HG02642 (cell line): ENCODE measurements at regions not wholly inside any gene's neighbourhood (a gene's known extent, or its start where the extent isn't known, plus 50 kb on each side); places are given as distances from the start of the nearest gene placed in this dataset.

Experiments
- ATAC-seq: cut with Tn5 transposase; IDR thresholded peaks from one replicate; pipeline ENCODE4 v1.9.1; 2021; ENCODE audit warnings: mild to moderate bottlenecking; ENCODE audit not compliant: unreplicated experiment, poor library complexity

DNA sequence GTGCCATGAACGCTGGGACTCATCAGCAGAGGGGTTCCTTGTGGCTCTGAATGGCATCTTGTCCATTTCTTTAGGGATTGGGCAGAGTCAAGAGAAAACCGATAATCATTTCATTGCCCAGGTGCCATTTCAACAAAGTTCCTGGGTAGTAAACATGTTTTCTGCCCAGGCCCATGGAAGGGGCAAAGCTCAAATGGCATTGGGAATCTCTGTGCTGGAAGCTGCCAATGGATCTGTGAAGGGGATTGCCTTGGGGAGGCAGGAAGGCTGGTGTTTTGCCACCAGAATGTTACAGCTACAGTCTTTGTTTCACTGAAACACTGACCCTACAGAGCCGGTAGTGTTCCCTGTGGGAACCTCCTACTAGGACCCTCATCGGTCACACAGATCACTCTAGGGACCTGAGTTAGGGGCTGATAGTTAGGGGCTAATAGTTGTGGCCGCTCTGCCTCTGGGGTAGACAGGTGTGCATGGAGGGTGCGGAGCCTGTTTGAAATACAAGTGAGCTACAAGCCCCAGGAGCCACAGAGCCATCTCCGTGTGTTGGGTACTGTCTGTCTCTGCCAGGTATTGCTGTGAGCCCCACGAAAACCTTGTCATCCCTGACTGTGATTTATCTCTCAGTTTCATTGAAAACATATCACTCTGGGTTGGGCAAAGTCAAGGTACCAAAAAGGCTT, 224.4 kb upstream of the COPS8 start:
- no peak for ATAC-seq

DNA sequence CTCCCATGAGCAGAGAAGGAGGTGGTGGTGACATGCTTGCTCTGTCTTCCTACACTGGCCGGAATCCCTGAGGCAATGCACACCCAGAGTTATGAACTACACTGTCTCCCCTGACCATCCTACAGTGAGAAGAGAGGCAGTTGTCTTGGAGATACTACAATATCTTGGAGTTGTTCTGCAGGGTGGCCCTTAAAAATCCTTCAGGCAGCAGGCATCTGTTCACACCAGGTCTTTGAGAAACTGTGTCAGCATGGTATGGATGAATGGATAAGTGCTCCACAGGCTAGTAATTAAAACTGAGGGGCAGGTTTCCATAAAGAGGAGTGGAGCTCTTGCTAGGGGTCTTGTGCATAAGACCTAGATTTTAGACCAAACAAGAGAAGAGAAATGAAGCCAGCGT, 223.7 kb upstream of the COPS8 start:
- ATAC-seq: no peak

DNA sequence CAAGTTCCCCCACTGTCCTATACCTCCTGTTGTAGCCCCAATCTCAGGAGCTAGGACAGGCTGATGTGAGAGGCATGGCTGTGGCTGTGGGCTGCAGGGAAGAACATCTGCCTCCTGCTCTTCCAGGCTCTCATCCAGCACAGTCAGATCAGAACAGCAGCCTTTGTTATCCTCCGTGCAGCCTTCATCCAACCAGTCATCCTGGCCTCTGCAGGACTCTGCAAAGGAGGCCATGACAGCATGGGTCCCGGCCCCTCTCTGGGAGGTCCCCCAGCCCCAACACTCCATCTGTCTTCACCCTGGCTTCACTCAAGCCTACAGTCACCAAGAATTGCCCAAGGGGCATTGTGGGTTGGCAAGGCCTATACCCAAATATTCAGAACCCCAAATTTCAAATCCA, 223.2 kb upstream of the COPS8 start:
- no peak for ATAC-seq

DNA sequence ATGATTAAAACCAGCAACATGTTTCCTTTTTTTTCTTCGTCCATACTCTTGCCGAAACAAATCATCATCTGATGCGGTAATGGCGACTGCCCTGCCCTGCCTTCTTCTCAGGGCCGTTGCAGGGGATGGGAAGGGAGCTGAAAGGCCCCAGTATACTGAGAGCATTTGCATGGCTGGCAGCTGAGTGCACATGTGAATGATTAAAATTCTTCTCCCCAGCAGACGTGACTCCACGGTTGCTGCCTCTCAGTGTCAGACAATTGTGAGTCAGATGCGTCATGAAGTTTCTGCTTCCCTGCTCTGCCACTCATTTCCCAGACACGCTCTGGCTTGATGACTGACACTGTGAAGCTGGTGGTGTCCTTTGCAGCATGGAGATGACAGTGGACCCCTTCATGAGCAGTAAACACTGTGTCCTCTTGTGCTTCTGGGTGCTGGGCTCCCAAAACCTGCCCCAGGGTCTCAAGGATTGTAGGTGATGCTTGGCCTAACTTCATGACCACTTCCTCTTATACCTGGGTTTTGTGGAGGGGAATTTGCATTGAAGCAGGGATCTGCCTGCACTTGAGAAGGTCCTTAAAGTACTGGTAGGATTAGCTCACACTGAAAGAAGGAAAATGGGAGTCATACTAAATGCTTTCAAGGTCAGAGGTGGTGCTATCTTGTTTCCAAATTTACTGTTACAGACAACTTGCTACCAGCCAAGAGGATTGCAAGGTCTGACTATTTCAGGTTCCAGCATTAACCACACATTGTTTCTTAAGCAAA, 222.5 kb upstream of the COPS8 start:
- ATAC-seq: peak; percentile 79

DNA sequence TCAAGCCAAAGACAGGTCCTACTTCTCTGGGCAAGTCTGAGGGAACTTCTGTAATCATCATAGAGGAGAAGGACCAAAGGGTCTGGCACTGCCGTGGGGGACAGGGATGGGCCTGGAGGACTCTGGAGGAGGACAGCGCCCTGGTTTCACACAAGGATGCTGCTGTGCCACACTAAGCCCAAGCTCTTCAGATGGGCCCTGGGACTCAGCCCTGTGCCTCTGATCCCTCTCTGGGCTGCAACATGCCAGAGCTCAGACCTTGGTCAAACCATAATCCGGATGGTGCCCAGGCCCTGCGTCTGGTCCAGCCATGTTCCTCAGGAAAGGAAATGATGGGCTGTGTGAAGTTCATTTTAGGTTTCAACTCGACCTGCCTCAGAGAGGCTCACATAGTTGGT, 222.0 kb upstream of the COPS8 start:
- no peak for ATAC-seq

DNA sequence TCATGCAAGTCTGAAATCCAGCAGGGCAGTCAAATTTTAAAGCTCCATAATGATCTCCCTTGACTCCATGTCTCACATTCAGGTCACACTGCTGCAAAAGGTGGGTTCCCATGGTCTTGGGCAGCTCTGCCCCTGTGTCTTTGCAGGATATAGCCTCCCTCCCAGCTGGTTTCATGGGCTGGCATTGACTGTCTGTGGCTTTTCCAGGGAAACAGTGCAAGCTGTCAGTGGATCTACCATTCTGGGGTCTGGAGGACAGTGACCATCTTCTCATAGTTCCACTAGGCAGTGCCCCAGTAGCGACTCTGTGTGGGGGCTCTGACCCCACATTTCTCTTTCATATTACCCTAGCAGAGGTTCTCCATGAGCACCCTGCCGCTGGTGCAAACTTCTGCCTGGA, 220.6 kb upstream of the COPS8 start:
- ATAC-seq: no peak

DNA sequence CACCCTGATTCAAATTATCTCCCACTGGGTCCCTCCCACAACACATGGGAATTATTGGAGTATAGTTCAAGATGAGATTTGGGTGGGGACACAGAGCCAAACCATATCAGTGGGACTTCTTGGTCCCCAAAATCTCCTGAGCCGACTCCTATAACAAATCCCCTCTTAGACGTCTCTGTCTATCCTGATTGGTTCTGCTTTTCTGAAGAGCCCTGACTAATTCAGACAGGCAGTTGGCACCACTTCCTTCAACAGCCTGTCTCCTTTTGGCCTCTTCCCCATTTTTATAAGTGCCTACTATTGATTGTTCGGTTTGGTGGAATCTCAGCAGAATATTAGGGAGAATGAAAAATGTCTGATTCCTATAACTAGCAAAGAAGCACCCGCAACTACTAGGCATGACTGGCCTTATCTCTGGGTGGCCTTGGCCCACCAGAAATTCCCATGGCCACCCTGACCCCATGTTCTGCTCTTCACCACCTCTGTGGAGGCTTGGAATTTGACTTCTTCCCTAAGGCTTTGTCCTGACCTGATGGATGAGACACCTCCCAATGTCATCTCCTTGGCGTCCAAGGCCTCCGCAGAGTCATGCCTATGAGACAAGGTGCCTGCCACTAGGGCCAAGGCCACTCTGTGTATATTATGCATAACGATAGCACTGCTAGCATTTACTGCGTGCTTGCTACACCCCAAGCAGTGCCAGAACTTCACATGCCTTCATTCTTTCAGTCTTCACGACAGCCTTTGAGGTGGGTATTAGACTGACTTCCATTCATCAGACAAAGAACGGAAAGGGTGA, 218.9 kb upstream of the COPS8 start:
- no peak for ATAC-seq

DNA sequence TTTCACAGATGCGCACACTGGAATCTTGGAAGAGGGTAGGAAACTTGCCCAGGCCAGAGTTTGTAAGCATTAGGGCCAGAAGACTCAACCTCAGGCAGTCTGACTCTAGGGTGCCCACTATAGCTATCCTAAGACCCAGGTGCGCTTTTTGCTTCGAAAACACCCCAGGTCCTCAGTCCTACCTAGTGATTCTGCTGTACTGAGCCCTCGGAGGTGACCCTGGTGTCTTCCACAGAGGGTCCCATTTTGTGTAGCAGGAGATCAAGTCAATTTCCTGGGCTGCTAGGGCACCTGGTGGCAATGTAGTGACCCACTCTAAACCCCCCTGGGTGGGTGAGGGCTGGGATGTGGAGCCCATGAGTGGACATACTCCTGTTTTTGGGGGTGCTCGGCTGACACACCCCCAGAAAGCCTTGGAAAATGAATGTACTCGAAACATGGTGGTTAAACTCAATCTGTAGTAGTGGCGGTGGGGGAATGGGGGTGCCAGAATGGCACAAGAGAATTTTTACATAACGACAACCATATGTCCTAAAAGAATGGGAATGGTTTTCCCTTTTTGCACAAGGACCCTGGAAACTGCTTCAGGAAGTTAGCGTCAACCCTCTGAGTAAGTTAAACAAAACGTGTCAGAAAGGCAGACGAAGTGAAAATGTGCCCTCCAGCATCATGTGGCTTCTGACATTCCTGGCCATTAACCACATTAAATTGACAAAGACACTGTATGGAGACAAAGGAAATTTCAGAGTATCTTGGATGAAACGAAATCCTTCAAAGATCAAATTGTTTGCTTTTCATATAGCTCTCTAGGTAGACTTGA, 218.0 kb upstream of the COPS8 start:
- ATAC-seq: no peak

DNA sequence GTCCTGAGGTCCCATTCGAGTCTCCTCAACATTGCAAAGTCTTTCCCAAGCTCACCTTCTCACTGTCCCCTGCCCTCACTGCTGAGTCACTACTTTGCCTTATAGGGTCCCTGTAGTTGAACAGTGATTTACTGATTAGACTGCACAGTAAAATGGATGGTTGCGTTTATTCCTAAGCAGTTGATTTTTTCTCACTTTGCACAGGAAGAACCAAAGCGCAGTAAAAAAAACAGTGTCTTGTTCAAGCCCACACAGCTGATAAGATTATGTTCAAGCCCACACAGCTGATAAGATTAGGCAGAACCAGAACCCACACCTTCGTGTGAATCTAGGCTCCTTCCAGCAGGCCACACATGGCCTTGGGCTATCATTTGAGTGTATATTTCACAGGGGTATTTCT, 215.3 kb upstream of the COPS8 start:
- ATAC-seq: no peak

DNA sequence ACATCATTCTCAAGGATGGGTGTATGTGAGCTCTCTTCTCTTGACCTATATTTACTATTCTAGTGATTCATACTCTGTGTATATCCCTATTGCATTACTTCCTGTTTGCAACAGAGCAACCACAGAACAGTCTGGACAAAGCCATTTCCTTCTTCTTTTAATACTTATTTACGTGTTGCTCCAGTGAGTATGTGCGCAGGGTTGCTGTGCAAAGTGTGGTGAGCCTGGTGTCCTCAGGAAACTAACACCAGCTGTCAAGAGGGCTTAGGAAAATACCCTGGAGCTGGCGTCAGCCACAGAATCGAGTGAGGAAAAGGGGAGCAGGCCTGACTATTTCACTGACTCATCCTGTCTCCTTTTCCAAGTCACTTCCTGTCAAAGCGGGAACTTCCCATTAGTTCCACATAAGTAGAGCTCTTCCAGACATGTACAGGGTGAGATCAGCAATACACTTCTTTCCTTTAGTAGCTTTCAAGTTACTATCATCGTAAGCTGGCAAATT, 214.1 kb upstream of the COPS8 start:
- ATAC-seq: no peak

DNA sequence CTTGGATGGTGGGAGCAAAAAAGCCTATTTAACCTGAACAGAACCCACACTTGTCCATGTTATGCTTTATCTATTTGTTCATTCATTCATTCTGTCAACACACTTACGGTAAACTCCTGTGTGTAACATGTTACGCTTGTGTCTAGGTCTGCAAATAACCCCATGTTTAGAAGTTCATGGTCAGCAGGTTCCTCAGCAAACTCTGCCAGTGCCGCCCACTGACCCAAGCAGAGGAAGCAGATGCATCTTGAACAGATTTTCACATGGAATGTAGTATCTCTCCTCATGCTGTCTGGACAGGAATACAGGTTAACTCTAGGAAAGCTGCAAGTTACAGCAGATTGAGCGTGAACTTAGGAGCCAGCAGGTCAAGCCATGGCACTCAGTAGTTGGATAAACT, 213.7 kb upstream of the COPS8 start:
- ATAC-seq: no peak

DNA sequence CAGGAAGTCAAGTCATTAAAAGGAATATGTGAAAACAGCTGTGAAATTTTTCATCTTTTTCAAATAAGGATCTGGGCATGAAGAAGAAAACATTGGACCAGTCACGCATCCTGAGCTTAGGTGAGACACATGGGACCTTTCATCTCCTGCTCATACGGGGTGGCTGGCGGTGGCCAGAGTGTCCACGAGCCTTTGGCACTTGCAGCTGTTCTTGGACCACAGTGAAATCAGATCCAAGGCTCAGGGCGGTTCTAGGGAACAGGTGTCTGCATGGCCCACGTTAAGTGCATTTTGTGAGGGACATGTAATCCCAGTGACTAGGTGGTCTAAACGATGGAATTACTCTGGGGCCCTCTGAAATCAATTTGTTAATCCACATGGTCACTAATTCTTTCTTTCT, 212.7 kb upstream of the COPS8 start:
- no peak for ATAC-seq

DNA sequence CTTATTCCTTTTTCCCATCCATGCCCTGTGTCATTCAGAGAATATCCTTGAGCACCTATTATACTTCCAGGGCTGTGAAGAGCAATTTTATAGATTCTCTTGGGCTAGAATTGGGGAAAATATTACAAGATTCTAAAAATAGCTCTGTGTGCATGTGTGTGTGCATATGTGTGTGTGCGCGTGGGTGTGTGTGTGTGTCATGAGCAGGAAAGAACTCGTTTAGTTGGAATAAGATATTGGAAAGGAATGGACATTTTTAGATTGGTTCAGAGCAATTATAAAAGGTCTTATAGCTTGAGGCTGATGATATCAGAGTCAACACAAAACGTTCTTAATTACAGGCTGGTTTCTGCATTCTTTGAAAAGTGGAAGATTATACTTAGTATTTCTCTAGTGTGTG, 212.1 kb upstream of the COPS8 start:
- no peak for ATAC-seq

DNA sequence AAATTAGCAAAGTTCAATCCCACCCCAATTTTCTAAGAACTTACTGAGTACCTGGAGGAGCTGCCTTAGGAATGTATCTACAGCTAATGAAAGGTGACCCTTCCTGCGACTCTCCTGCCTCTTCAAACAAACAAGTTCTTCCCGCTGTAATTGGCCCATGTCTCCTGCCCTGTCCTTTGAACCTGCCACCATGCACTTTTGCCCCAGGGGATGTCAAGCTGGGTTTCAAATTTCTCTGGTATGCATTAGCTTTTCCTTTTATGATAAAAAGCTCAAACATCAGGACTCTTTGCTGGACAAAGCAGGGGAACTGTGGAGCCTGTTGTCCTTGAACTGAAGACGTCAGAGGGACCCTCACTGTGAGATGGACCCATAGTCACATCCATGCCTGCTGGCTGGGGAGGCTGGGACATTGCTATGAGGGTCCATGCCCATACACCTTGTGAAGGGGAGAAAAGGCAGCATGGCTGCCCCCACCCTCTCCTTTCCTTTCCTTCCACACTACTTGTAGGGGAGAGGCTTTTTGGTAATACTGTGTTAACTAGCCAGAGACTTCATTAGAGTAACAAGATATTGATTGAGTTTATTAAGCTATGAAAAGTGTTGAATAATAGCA, 210.7 kb upstream of the COPS8 start:
- ATAC-seq: no peak

DNA sequence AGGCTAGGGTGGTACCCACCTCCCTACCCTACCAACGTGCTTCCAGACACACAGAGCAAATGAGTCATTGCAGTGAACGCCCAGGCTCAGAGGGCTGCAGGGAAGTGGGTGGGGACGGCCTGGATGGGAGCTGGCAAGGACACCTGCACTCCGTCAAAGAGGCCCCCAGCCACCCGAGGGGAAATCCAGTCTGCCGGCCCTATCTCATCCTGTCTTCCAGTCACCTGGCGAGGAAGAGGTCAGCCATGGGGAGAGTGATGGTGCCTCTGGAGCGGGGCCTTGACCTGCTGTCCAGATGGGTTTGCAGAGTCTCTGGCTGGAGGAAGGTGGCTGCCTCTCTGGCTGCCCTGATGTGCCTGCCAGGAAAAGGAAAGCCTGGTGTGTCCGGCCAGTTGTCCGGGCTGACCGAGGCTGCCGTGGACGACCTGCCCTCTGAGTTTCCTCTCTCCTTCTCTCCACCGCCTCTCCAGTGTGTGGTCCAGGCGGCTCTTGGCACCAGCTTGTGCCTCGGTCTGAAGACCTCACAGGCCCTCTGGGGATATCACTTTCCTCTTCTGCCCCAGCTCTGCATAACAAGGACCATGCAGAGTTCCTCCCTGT, 209.7 kb upstream of the COPS8 start:
- no peak for ATAC-seq

DNA sequence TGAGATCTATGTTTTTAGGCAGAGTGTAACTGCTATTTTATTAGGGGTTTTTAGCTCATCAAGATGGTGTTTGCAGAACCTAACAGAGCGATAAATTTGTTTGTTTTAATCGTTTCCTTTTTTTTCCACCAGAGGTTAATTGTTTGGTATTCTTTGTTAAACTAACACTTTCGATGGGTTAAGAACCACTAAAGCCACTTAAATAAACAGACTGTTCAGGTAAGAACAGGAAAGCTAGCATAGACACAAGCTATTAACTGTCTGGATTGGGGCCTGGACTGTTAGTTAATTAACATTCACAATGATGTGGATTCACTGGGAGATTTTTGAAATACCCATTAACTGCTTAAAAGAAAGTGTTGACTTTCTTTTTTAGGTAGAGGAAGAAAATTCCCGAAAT, 209.0 kb upstream of the COPS8 start:
- no peak for ATAC-seq

DNA sequence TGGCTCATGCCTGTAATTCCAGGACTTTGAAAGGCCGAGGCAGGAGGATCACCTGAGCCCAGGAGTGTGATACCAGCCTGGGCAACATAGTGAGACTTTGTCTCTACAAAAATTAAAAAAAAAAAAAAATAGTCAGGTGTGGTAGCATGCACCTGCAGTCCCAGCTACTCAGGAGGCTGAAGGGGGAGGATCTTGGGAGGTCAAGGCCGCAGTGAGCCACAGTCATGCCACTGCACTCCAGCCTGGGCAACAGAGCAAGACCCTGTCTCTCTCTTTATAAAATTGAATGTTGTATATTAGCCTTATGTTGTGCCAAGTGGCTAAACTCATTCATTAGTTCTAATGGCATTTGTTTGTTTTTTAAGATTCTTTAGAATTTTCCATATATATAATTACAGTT, 207.7 kb upstream of the COPS8 start:
- ATAC-seq: no peak

DNA sequence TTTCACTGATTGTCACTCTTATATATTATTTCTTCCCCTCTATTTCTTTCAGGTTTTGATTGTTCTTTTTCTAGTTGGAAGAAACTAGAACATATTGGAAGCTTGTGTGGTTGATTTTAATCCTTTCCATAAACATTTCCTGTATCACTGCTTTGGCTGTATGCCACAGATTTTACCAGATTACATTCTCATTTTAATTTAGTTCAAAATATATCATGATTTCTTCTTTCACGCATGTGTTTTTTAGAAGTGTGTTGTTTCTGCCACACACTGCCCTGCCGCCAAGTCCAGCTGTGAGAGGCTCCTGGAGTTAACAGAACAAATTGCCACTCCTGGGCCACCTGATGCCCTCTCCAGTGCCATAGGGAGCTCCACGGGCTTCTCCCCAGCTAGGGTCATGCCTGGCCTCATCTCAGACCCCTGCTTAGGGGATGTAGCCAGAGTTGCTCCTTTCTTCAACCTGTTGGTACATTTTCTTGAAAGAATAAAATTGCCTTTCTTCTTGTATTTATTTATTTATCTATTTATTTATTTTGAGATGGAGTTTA, 206.2 kb upstream of the COPS8 start:
- no peak for ATAC-seq

DNA sequence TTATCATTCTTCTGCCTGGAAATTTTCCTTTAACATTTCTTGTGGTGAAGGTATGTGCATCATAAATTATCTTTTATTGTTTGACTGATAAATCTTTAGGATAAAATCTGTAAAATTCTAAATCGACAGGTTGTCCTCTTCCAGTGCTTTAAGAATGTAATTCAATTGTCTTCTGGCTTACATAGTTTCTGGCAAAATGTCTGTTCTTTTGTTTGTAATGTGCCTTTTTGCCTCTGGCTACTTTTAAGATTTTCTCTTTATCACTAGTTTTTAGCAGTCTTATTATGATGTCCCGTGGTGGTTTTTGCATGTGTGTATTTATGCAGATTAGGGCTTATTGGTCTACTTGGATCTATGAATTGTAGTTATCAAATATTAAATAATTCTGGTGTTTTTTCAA, 203.6 kb upstream of the COPS8 start:
- no peak for ATAC-seq
